ENCODE measurements at regions not wholly inside any gene's neighbourhood (a gene's known extent, or its start where the extent isn't known, plus 50 kb on each side); places are given as distances from the start of the nearest gene placed in this dataset.

DNA sequence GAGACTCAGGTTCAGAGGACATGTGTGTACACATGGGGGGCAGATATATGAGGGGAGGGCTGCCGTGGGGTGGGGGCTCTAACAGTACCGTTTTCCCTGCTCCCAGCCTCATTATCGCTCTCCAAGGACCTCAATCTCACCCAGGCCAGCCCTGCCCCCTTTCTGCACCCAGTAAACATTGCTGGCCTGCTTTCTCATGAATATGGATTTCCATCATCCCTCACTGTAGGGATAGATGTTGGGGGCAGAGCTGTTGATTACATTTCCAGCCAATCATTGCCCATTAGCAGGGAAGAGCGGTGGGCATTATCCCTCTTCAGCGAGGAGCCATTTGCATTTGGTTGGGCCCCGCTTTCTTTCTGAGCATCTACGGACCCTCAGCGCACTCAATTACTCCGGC is 273.8 kb downstream of the RPS6KC1 start:
- H3K4me1 ChIP-seq (ENCODE audit: insufficient read depth, low read length), result peaks cover 19% of the 10 kb centered on the region
- H3K9ac ChIP-seq (ENCODE audit: low read length), result no peak overlapping the region
- Mint-ChIP-seq H3K4me1 (ENCODE audit: low read depth, unreplicated experiment) (peaks cover 14% of the 10 kb centered on the region), H3K27me3 (ENCODE audit: low read depth, unreplicated experiment) (no peaks in the 10 kb centered on the region), H3K4me3 (ENCODE audit: unreplicated experiment) (no peak overlapping the region), H3K27ac (ENCODE audit: unreplicated experiment) (no peak overlapping the region), H3K36me3 (ENCODE audit: low read depth, unreplicated experiment) (peaks cover 3% of the 10 kb centered on the region), H3K9me3 (ENCODE audit: unreplicated experiment) (no peaks in the 10 kb centered on the region)
- DNase-seq (ENCODE audit: low read depth) (no peak), FAIRE-seq (no peak)
- H4K20me1 ChIP-seq (ENCODE audit: insufficient read depth, low read length), result no peaks in the 10 kb centered on the region
- H3K36me3 ChIP-seq (ENCODE audit: insufficient read depth, low read length), result no peaks in the 10 kb centered on the region
- H3K4me3 ChIP-seq (ENCODE audit: insufficient read depth, low read depth, low read length), result no peak overlapping the region
- H3K4me2 ChIP-seq (ENCODE audit: low read length), result no peak overlapping the region
- H2AFZ ChIP-seq (ENCODE audit: low read depth, low read length), result no peak overlapping the region
- no peaks in the 10 kb centered on the region for H3K79me2 ChIP-seq (ENCODE audit: insufficient read depth, low read length)
- no peak overlapping the region for H3K27ac ChIP-seq (ENCODE audit: low read depth, low read length)
- H3K9me3 ChIP-seq (ENCODE audit: insufficient read depth, low read depth, low read length), result no peaks in the 10 kb centered on the region
- TF ChIP-seq, protein P1, sequence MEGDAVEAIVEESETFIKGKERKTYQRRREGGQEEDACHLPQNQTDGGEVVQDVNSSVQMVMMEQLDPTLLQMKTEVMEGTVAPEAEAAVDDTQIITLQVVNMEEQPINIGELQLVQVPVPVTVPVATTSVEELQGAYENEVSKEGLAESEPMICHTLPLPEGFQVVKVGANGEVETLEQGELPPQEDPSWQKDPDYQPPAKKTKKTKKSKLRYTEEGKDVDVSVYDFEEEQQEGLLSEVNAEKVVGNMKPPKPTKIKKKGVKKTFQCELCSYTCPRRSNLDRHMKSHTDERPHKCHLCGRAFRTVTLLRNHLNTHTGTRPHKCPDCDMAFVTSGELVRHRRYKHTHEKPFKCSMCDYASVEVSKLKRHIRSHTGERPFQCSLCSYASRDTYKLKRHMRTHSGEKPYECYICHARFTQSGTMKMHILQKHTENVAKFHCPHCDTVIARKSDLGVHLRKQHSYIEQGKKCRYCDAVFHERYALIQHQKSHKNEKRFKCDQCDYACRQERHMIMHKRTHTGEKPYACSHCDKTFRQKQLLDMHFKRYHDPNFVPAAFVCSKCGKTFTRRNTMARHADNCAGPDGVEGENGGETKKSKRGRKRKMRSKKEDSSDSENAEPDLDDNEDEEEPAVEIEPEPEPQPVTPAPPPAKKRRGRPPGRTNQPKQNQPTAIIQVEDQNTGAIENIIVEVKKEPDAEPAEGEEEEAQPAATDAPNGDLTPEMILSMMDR (IDR thresholded peaks at IDR 0.05; ENCODE audit: insufficient read depth, low read depth, low read length), result no peak
- TF ChIP-seq EZH2 (IDR thresholded peaks at IDR 0.05; ENCODE audit: insufficient read depth, low read length), result no peak
- H3K27me3 ChIP-seq (ENCODE audit: insufficient read depth, low read length), result no peaks in the 10 kb centered on the region

DNA sequence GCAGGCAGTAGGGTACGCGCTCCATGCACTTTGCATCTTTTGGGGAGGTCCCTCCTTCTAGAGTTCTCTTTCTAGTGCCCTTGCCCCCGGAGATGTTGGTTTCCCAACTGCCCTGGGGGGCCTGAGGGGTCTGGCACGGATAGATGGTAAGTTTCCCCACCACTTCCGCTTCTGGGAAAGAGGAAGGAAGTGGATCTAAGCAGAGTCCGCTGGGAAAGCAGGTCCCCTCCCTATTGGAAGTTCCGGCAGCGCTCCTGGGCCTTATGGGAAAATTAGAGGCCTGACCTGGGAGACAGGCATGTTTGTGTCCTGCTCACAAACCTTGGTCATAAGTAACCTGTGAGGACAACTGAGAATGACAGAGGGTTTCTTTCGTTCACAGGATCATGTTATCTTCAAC is 274.4 kb downstream of the RPS6KC1 start:
- no peaks in the 10 kb centered on the region for H3K36me3 ChIP-seq (ENCODE audit: insufficient read depth, low read length)
- TF ChIP-seq EZH2 (IDR thresholded peaks at IDR 0.05; ENCODE audit: insufficient read depth, low read length), result no peak
- TF ChIP-seq, protein P1 (IDR thresholded peaks at IDR 0.05; ENCODE audit: insufficient read depth, low read depth, low read length), result no peak
- H3K79me2 ChIP-seq (ENCODE audit: insufficient read depth, low read length), result no peaks in the 10 kb centered on the region
- H3K9ac ChIP-seq (ENCODE audit: low read length), result no peak overlapping the region
- H3K4me2 ChIP-seq (ENCODE audit: low read length), result peak overlapping the region; percentile 3
- Mint-ChIP-seq H3K27ac (ENCODE audit: unreplicated experiment) (no peak overlapping the region), H3K4me3 (ENCODE audit: unreplicated experiment) (no peak overlapping the region), H3K4me1 (ENCODE audit: low read depth, unreplicated experiment) (peaks cover 14% of the 10 kb centered on the region), H3K9me3 (ENCODE audit: unreplicated experiment) (no peaks in the 10 kb centered on the region), H3K36me3 (ENCODE audit: low read depth, unreplicated experiment) (peaks cover 3% of the 10 kb centered on the region), H3K27me3 (ENCODE audit: low read depth, unreplicated experiment) (no peaks in the 10 kb centered on the region)
- peaks cover 19% of the 10 kb centered on the region for H3K4me1 ChIP-seq (ENCODE audit: insufficient read depth, low read length)
- H2AFZ ChIP-seq (ENCODE audit: low read depth, low read length), result peak overlapping the region; percentile 19
- H3K9me3 ChIP-seq (ENCODE audit: insufficient read depth, low read depth, low read length), result no peaks in the 10 kb centered on the region
- no peaks in the 10 kb centered on the region for H4K20me1 ChIP-seq (ENCODE audit: insufficient read depth, low read length)
- H3K27ac ChIP-seq (ENCODE audit: low read depth, low read length), result no peak overlapping the region
- H3K4me3 ChIP-seq (ENCODE audit: insufficient read depth, low read depth, low read length), result no peak overlapping the region
- no peaks in the 10 kb centered on the region for H3K27me3 ChIP-seq (ENCODE audit: insufficient read depth, low read length)
- FAIRE-seq (no peak), DNase-seq (ENCODE audit: low read depth) (no peak)

DNA sequence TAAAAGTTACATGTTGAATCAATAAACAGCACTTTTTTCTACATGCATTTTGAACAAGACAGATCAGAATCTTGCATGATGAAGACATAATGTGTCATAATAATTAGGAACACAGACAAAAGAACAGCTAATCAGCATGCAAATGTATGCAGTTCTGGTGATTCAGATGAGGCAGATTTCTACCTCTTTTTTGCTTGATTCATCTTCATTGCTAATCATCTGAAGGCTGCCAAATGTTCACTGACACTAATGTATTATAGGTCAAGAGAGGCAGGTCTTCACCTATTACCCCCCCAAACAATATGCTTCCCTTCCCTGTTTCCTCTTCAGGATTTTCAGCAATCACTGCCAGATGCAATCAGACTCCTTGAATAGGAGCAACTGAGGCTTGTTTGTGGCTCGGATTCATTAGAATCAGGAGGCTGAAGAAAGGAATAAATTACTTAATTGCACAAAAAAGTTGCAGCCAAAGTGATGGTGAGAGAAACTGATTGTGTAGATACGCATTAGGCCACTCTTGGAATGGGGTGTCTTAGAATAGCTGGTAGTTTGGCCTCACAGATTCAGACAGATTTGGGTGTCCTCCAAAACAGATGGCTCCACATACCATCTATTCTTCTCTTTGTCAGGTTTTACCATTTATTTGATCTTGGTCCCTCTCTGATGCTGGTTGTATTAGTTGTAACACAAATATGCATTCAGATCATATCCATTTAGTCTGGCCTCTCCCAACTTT is 275.4 kb downstream of the RPS6KC1 start:
- Histone ChIP-seq H2AFZ (ENCODE audit: low read depth, low read length) (no peak overlapping the region), H3K27ac (ENCODE audit: low read depth, low read length) (peak overlapping the region; percentile 44), H3K9ac (ENCODE audit: low read length) (no peak overlapping the region), H3K4me1 (ENCODE audit: insufficient read depth, low read length) (peaks cover 19% of the 10 kb centered on the region), H3K9me3 (ENCODE audit: insufficient read depth, low read depth, low read length) (no peaks in the 10 kb centered on the region), H3K27me3 (ENCODE audit: insufficient read depth, low read length) (no peaks in the 10 kb centered on the region), H3K4me3 (ENCODE audit: insufficient read depth, low read depth, low read length) (no peak overlapping the region), H3K36me3 (ENCODE audit: insufficient read depth, low read length) (no peaks in the 10 kb centered on the region), H3K79me2 (ENCODE audit: insufficient read depth, low read length) (no peaks in the 10 kb centered on the region), H4K20me1 (ENCODE audit: insufficient read depth, low read length) (no peaks in the 10 kb centered on the region), H3K4me2 (ENCODE audit: low read length) (peak overlapping the region; percentile 85)
- Mint-ChIP-seq H3K4me1 (ENCODE audit: low read depth, unreplicated experiment) (peaks cover 14% of the 10 kb centered on the region), H3K4me3 (ENCODE audit: unreplicated experiment) (no peak overlapping the region), H3K27me3 (ENCODE audit: low read depth, unreplicated experiment) (no peaks in the 10 kb centered on the region), H3K27ac (ENCODE audit: unreplicated experiment) (peak overlapping the region; percentile 83), H3K9me3 (ENCODE audit: unreplicated experiment) (no peaks in the 10 kb centered on the region), H3K36me3 (ENCODE audit: low read depth, unreplicated experiment) (peaks cover 3% of the 10 kb centered on the region)
- DNase-seq (ENCODE audit: low read depth) (peak; percentile 49), FAIRE-seq (no peak)
- TF ChIP-seq EZH2 (IDR thresholded peaks at IDR 0.05; ENCODE audit: insufficient read depth, low read length), result no peak
- TF ChIP-seq, protein P1 (IDR thresholded peaks at IDR 0.05; ENCODE audit: insufficient read depth, low read depth, low read length), result no peak
